Neural progenitor cell (in vitro differentiated cells): ENCODE measurements at regions not wholly inside any gene's neighbourhood (a gene's known extent, or its start where the extent isn't known, plus 50 kb on each side); places are given as distances from the start of the nearest gene placed in this dataset.

Source experiments
- EZH2 ChIP-seq: fragments of 200-600 bp; sonication (generic); IDR thresholded peaks from 2 replicates; pipeline ENCODE4 v1.6.1; 2017; ENCODE audit warnings: antibody characterized with exemption, mild to moderate bottlenecking, moderate library complexity
- EZH2phosphoT487 ChIP-seq: fragments of 200-600 bp; sonication (generic); IDR thresholded peaks from 2 replicates; pipeline ENCODE4 v1.6.1; 2017; ENCODE audit warnings: antibody characterized with exemption
- TF ChIP-seq, protein P1 (sequence below): fragments of 200-600 bp; sonication (generic); IDR thresholded peaks from 2 replicates; pipeline ENCODE4 v1.5.1; 2017; ENCODE audit warnings: antibody characterized with exemption, mild to moderate bottlenecking

DNA sequence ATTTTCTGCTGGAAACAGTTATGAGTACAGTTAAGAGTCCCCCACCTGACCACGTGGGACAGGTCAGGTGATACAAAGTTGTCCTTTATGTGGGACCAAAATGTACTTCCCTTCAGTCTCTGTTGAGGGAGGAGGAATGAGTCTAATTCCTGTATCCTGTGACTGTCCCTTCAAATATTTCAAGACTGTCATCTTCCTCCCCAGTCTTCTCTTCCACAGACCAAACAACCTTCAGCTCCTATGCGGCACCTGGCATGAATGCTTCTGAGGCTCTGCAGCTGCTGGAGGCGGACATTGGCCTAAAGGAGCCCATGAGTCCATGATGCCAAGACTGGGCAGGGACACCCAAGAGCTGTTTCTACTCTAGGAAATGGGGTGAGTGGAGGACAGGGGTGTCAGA, 72.1 kb upstream of the SIM2 start:
- TF ChIP-seq, protein P1, sequence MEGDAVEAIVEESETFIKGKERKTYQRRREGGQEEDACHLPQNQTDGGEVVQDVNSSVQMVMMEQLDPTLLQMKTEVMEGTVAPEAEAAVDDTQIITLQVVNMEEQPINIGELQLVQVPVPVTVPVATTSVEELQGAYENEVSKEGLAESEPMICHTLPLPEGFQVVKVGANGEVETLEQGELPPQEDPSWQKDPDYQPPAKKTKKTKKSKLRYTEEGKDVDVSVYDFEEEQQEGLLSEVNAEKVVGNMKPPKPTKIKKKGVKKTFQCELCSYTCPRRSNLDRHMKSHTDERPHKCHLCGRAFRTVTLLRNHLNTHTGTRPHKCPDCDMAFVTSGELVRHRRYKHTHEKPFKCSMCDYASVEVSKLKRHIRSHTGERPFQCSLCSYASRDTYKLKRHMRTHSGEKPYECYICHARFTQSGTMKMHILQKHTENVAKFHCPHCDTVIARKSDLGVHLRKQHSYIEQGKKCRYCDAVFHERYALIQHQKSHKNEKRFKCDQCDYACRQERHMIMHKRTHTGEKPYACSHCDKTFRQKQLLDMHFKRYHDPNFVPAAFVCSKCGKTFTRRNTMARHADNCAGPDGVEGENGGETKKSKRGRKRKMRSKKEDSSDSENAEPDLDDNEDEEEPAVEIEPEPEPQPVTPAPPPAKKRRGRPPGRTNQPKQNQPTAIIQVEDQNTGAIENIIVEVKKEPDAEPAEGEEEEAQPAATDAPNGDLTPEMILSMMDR = no peak
- TF ChIP-seq EZH2 = no peak
- no peak for TF ChIP-seq EZH2phosphoT487
